IMR-90 (cell line): ENCODE measurements at regions not wholly inside any gene's neighbourhood (a gene's known extent, or its start where the extent isn't known, plus 50 kb on each side); places are given as distances from the start of the nearest gene placed in this dataset.

Experiments
- BHLHE40 ChIP-seq: fragments of 150-350 bp; IDR thresholded peaks from 2 replicates; pipeline ENCODE4 v1.6.1; 2016; ENCODE audit warnings: mild to moderate bottlenecking, low read depth, low read length
- CEBPB ChIP-seq: IDR thresholded peaks from 2 replicates; pipeline ENCODE4 v1.6.1; 2012; ENCODE audit warnings: low read depth, low read length, improper control_type of control experiment
- MAFK ChIP-seq: IDR thresholded peaks from 2 replicates; pipeline ENCODE4 v1.6.1; 2012; ENCODE audit warnings: low read depth, low read length, improper control_type of control experiment
- MXI1 ChIP-seq: IDR thresholded peaks from 2 replicates; pipeline ENCODE4 v1.6.1; 2012; ENCODE audit warnings: low read depth, mild to moderate bottlenecking, low read length, moderate library complexity, borderline replicate concordance
- POLR2A ChIP-seq: IDR thresholded peaks from 2 replicates; pipeline ENCODE4 v1.6.1; 2012; ENCODE audit warnings: mild to moderate bottlenecking, low read depth, low read length
- TF ChIP-seq, protein P1 (sequence below): conservative IDR thresholded peaks from 2 replicates; pipeline ENCODE4 v1.5.1; 2012; ENCODE audit warnings: mild to moderate bottlenecking, low read depth, low read length, improper control_type of control experiment

DNA sequence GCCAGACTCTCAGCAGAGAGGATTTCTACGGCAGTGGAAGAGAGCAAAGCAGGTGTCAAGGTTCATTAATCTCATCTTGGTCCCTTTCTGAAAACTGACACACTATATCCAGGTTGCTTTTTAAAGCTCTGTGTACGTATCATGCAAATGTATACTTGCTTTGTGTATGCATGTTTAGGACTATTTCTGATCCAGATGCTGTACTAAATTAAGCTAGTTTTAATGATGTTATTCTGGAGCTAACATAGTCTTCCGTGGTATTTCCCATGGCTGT, 59.2 kb upstream of the SNX9 start:
- TF ChIP-seq, protein P1, sequence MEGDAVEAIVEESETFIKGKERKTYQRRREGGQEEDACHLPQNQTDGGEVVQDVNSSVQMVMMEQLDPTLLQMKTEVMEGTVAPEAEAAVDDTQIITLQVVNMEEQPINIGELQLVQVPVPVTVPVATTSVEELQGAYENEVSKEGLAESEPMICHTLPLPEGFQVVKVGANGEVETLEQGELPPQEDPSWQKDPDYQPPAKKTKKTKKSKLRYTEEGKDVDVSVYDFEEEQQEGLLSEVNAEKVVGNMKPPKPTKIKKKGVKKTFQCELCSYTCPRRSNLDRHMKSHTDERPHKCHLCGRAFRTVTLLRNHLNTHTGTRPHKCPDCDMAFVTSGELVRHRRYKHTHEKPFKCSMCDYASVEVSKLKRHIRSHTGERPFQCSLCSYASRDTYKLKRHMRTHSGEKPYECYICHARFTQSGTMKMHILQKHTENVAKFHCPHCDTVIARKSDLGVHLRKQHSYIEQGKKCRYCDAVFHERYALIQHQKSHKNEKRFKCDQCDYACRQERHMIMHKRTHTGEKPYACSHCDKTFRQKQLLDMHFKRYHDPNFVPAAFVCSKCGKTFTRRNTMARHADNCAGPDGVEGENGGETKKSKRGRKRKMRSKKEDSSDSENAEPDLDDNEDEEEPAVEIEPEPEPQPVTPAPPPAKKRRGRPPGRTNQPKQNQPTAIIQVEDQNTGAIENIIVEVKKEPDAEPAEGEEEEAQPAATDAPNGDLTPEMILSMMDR: no peak
- TF ChIP-seq CEBPB: no peak
- TF ChIP-seq MXI1: no peak
- no peak for TF ChIP-seq POLR2A
- TF ChIP-seq MAFK: no peak
- TF ChIP-seq BHLHE40: no peak
